OCI-LY7 (cell line): ENCODE measurements at regions not wholly inside any gene's neighbourhood (a gene's known extent, or its start where the extent isn't known, plus 50 kb on each side); places are given as distances from the start of the nearest gene placed in this dataset.

Source experiments
- BruUV-seq: library from RNA; stranded (reverse); fragments of 400-500 nt; replicated peaks from 2 replicates; lab custom pipeline; 2021; lab: Mats Ljungman, UMichigan
- CTCF ChIA-PET: fragments of 300-600 bp; sonication (Branson Sonifier 250); formaldehyde crosslinking; loops from one replicate; lab custom pipeline; 2022; ENCODE audit warnings: antibody characterized with exemption; ENCODE audit not compliant: unreplicated experiment; lab: Charles Lee
- POLR2A ChIA-PET: fragments of 300-600 bp; sonication (Branson Sonifier 250); formaldehyde crosslinking; loops from one replicate; lab custom pipeline; 2022; ENCODE audit warnings: antibody characterized with exemption; lab: Charles Lee
- DNase-seq: peaks from one replicate; pipeline ENCODE4 v3.0.0-alpha.2; 2015; ENCODE audit warnings: low spot score
- H2AFZ ChIP-seq: fragments of 200-600 bp; sonication (generic), shearing (Covaris generic); 2 replicates; pipeline ENCODE4 v1.6.1; 2014; ENCODE audit warnings: mild to moderate bottlenecking, antibody characterized with exemption, low read length, moderate library complexity
- H3K27ac ChIP-seq: fragments of 200-600 bp; sonication (generic); 2 replicates; pipeline ENCODE4 v1.5.1; 2014; ENCODE audit warnings: mixed run types, low read depth, mild to moderate bottlenecking, moderate library complexity, low read length, inconsistent platforms; ENCODE audit not compliant: poor library complexity, severe bottlenecking
- H3K36me3 ChIP-seq: fragments of 200-600 bp; sonication (generic); 2 replicates; pipeline ENCODE4 v1.6.1; 2014; ENCODE audit warnings: mild to moderate bottlenecking, antibody characterized with exemption, low read length, moderate library complexity, mixed read lengths; ENCODE audit not compliant: insufficient read depth
- H3K4me1 ChIP-seq: fragments of 200-600 bp; sonication (generic); 2 replicates; pipeline ENCODE4 v1.5.1; 2014; ENCODE audit warnings: mild to moderate bottlenecking, low read length; ENCODE audit not compliant: insufficient read depth, poor library complexity, severe bottlenecking
- H3K4me2 ChIP-seq: fragments of 200-600 bp; sonication (generic); 2 replicates; pipeline ENCODE4 v1.6.1; 2014; ENCODE audit warnings: mild to moderate bottlenecking, low read length
- H3K4me3 ChIP-seq: fragments of 200-600 bp; sonication (generic); 2 replicates; pipeline ENCODE4 v1.5.1; 2014; ENCODE audit warnings: mild to moderate bottlenecking, low read depth, low read length; ENCODE audit not compliant: poor library complexity, severe bottlenecking
- H3K79me2 ChIP-seq: fragments of 200-600 bp; sonication (generic); 2 replicates; pipeline ENCODE4 v1.6.1; 2016; ENCODE audit warnings: low read depth, mild to moderate bottlenecking, low read length, moderate library complexity, mixed read lengths; ENCODE audit not compliant: insufficient read depth
- H3K9me2 ChIP-seq: fragments of 200-600 bp; sonication (generic); 2 replicates; pipeline ENCODE4 v1.6.1; 2016; ENCODE audit warnings: mild to moderate bottlenecking, low read length, mixed read lengths; ENCODE audit not compliant: insufficient read depth
- H3K9me3 ChIP-seq: fragments of 200-600 bp; sonication (generic); 2 replicates; pipeline ENCODE4 v1.6.1; 2014; ENCODE audit warnings: mild to moderate bottlenecking, mixed run types, low read length, mixed read lengths
- H4K20me1 ChIP-seq: fragments of 200-600 bp; sonication (generic); 2 replicates; pipeline ENCODE4 v1.6.1; 2014; ENCODE audit warnings: mild to moderate bottlenecking, antibody characterized with exemption, low read length, moderate library complexity, mixed read lengths; ENCODE audit not compliant: insufficient read depth
- EZH2phosphoT487 ChIP-seq: fragments of 200-600 bp; sonication (generic); IDR thresholded peaks from 2 replicates; pipeline ENCODE4 v1.6.1; 2018; ENCODE audit warnings: low read depth, borderline replicate concordance, mild to moderate bottlenecking, mixed run types, antibody characterized with exemption, low read length, moderate library complexity, mixed read lengths
- intact Hi-C: fragments of 100-400 bp; cut with micrococcal nuclease; formaldehyde crosslinking; loops from one replicate; pipeline ENCODE4 v1.10.0; 2022; ENCODE audit not compliant: unreplicated experiment
- TF ChIP-seq, protein P1 (sequence below): fragments of 200-600 bp; sonication (generic); conservative IDR thresholded peaks from 2 replicates; pipeline ENCODE4 v1.5.1; 2014; ENCODE audit warnings: mild to moderate bottlenecking, antibody characterized with exemption, low read length, moderate library complexity, mixed read lengths

- intact Hi-C loops = no loop called here
- Histone ChIP-seq H3K79me2 (no peaks in the 10 kb centered on the region), H3K9me3 (no peaks in the 10 kb centered on the region), H3K36me3 (no peaks in the 10 kb centered on the region), H3K4me1 (no peaks in the 10 kb centered on the region), H3K27ac (no peak overlapping the region), H3K4me3 (no peak overlapping the region), H3K4me2 (no peak overlapping the region), H3K9me2 (no peaks in the 10 kb centered on the region), H4K20me1 (no peaks in the 10 kb centered on the region), H2AFZ (no peak overlapping the region)
- TF ChIP-seq, protein P1, sequence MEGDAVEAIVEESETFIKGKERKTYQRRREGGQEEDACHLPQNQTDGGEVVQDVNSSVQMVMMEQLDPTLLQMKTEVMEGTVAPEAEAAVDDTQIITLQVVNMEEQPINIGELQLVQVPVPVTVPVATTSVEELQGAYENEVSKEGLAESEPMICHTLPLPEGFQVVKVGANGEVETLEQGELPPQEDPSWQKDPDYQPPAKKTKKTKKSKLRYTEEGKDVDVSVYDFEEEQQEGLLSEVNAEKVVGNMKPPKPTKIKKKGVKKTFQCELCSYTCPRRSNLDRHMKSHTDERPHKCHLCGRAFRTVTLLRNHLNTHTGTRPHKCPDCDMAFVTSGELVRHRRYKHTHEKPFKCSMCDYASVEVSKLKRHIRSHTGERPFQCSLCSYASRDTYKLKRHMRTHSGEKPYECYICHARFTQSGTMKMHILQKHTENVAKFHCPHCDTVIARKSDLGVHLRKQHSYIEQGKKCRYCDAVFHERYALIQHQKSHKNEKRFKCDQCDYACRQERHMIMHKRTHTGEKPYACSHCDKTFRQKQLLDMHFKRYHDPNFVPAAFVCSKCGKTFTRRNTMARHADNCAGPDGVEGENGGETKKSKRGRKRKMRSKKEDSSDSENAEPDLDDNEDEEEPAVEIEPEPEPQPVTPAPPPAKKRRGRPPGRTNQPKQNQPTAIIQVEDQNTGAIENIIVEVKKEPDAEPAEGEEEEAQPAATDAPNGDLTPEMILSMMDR = no peak
- TF ChIP-seq EZH2phosphoT487 = no peak
- ChIA-PET POLR2A (no interaction called here), CTCF (no interaction called here)
- no TSS peak for BruUV-seq
- DNase-seq = no peak
These were observed 315.1 kb upstream of the DKK2 start for GRCh38 chr4:107351196-107351595.

DNA sequence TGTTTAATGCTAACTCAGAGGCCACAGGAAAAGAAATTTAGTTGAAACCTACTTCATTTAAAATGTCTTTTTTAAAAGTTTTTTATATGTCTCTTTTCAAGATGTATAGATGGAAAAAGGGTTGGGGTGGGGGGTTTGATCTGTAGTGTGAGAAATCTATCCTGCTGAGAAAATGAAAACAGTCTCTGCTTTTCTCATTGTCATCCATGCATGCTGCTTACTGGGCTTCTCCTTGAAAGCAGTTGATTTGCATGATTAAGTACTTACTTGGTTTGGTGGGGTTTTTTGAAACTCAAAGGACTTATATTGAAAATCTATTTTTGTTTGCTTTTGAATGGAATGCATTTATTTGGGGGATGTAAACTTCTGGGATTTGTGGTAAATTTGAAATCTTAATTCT is 313.6 kb upstream of the DKK2 start:
- no peak overlapping the region for H2AFZ ChIP-seq
- no peak overlapping the region for H3K27ac ChIP-seq
- no peaks in the 10 kb centered on the region for H3K4me1 ChIP-seq
- no peaks in the 10 kb centered on the region for H3K9me2 ChIP-seq
- ChIA-PET CTCF (no interaction called here), POLR2A (no interaction called here)
- H3K79me2 ChIP-seq = no peaks in the 10 kb centered on the region
- no peak overlapping the region for H3K4me2 ChIP-seq
- TF ChIP-seq, protein P1 = no peak
- H3K36me3 ChIP-seq = no peaks in the 10 kb centered on the region
- no peaks in the 10 kb centered on the region for H3K9me3 ChIP-seq
- no peak for DNase-seq
- intact Hi-C loops = no loop called here
- BruUV-seq = no TSS peak
- no peaks in the 10 kb centered on the region for H4K20me1 ChIP-seq
- H3K4me3 ChIP-seq = no peak overlapping the region

- Histone ChIP-seq H2AFZ (no peak overlapping the region), H3K4me1 (no peaks in the 10 kb centered on the region), H3K79me2 (no peaks in the 10 kb centered on the region), H3K9me2 (no peaks in the 10 kb centered on the region), H3K4me3 (no peak overlapping the region), H4K20me1 (no peaks in the 10 kb centered on the region), H3K4me2 (no peak overlapping the region), H3K9me3 (no peaks in the 10 kb centered on the region), H3K27ac (no peak overlapping the region), H3K36me3 (no peaks in the 10 kb centered on the region)
- intact Hi-C loops = no loop called here
- POLR2A ChIA-PET = no interaction called here
- BruUV-seq = no TSS peak
- TF ChIP-seq, protein P1 = no peak
- no peak for TF ChIP-seq EZH2phosphoT487
- DNase-seq = no peak
- CTCF ChIA-PET = no interaction called here
These were observed 313.2 kb upstream of the DKK2 start for GRCh38 chr4:107349266-107349665.
